AG08395 (cell line): ENCODE measurements at regions not wholly inside any gene's neighbourhood (a gene's known extent, or its start where the extent isn't known, plus 50 kb on each side); places are given as distances from the start of the nearest gene placed in this dataset.
A peak's percentile ranks its signal among the peaks of the same experiment; 100 is the strongest.
"Not testable (repeated sequence)": the region's sequence is repeated elsewhere in the genome, so short reads cannot be mapped to it uniquely, and the experiment has no call there.

ENCODE experiments used
- DNase-seq: peaks from one replicate; pipeline ENCODE4 v3.0.0; 2012; ENCODE audit warnings: mixed read lengths, low spot score

DNA sequence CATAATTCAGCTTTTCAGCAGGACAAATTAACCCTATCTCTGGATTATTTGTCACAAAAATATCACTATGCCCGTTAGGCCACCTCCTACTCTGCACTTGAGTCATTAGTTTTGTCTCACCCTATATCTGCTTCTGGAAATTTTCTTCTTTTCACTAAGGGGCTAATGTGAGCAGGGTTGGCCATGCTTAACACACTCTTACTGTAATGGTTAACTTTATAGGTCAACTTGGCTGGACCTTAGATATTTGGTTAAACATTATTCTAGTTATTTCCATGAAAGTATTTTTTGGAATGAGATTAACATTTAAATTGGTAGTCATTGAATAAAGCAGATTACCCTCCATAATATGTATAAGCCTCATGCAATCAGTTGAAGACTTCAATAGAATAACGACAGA is 394.6 kb upstream of the PTCHD4 start:
- DNase-seq: no peak

DNA sequence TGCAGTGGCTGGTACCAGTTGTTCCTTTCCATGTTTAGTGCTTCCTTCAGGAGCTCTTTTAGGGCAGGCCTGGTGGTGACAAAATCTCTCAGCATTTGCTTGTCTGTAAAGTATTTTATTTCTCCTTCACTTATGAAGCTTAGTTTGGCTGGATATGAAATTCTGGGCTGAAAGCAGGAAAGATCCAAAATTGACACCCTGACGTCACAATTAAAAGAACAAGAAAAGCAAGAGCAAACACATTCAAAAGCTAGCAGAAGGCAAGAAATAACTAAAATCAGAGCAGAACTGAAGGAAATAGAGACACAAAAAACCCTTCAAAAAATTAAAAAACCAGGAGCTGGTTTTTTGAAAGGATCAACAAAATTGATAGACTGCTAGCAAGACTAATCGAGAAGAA is 382.4 kb upstream of the PTCHD4 start:
- not testable (repeated sequence) for DNase-seq

DNA sequence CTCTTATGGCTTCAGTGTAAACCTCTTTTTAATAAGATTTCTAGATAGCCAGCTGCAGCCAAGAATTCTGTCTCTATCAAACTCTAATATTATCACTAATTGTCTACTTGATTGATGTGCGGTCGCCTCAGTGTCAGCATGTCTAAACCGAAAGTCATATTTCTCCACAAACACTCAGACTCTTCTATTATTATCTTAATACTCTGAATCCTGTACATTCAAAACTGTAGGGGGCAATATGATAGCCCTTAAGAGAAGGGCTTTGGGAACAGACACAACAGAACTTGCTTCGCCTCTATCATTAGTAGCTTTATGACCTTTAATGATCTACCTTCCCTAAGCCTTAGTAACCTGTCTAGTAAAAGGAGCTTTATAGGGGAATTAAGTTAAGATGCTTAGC is 379.7 kb upstream of the PTCHD4 start:
- DNase-seq: no peak

DNA sequence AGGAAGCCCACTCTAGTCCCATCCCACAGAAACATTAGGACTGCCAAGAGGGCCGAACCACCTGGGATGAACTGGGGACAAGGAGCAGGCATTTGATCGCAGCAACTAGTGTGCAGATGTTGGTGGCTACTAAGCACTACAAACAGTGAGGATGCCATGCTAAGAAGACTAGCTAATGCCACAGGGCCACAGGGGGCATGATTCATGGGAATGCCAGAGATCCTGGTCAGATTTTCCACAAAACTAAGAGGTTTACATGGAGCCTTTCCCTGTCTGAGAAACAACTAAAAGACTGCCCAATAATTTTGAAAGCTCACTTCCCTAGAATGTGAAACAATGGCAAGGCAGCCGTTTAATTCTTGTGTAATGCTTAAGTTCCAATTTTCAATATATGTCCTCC is 375.9 kb upstream of the PTCHD4 start:
- DNase-seq: no peak

DNA sequence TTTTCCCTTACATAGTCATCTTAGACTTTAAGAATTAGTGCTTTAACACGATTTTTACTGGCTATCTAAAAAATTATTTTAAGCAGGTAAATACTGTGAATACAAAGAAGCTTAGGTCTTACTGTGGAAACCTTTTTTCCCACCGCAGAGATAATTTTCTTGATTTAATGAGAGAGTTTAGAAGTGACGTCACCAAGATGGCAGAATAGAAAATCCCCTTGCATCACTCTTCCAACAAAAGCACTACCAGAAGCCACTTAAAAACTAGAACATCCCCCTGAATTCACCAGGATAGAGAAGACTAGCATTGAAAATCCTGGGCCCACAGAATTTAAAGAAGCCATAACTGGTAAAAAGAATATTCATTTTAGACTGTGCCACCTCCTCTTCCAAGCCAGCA is 375.4 kb upstream of the PTCHD4 start:
- DNase-seq: no peak

DNA sequence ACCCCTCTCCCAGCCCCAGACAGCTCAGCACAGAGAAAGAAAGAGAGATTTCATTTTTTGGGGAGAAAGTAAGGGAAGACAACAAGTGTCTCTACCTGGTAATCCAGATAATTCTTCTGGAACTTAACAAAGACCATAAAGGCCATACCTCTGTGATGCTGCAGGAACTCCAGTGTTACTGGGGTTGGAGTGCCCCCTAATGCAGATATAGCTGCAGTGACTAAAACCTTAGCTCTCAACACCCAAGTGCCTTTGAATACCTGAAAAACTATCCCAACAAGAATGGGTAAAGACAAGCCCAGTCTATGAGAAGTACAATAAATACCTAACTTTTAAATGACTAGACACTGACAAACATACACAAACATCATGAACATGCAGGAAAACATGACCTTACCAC is 365.3 kb upstream of the PTCHD4 start:
- DNase-seq: no peak

DNA sequence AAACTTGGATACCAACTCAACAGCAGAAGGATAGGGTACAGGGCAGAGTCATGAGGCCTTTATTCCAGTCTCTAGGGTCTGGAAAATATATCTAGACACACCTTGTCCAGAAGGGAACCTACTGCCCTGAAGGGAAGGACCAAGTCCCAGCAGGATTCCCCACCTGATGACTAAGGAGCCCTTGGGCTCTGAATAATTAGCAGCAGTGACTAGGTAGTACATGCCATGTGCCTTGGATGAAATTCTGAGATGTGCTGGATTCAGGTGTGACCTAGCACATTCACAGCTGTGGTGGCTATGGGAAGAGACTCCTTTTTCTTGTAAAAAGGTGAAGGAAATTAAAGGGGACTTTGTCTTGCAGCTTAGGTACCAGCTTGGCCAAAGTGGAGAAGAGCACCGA is 364.3 kb upstream of the PTCHD4 start:
- DNase-seq: no peak

DNA sequence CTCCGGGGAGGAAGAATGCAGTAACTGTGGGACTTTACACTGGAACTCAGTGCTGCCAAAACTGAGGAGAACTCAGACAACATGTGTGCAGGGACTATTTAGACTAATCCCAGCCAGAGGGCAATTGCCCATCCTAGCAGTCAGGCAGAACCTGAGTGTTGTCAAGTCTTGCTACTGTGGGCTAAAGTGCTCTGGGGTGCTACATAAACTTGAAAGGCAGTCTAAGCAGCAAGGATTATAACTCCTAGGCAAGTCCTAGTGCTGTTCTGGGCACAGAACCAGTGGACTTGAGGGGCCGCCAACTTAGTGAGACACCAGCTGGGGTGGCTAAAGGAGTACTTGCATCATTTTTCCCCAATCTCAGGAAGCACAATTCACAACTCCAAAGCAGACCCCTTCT is 363.8 kb upstream of the PTCHD4 start:
- DNase-seq: no peak

DNA sequence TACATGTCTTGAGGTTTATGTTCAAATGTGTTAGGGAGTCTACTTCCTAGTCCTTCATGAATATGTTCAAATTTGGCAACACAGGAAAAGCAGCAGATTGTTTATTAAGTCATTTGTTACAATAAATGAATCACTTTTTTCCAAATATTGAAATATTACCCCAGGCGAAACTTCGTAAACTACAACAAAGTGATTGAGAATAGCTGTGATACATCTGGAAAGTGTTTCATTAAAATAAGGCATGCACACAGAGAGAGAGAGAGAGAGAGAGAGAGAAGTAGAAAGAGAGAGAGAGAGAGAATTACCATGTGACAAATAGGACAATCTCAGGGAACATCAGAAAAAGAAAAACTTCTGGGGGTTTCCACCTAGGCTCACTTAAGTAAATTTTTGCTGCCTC is 363.1 kb upstream of the PTCHD4 start:
- DNase-seq: no peak

DNA sequence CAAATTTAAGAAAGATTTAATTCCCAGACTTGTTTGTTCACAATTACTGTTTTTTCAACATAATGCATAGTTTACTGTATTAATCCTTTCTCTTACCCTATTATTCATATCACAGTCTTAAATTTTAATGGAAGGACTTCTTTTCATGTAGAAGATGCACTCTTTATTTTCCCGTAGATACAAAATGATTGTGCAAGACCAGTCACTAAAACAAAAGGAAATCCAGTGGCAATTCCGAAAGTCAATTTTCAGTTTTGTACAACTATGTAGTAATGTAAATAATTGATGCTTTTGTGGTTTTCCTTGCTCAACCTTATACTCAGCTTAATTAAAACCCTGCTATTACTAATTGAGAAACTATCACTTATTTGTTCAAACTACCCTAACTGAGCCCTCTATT is 361.5 kb upstream of the PTCHD4 start:
- no peak for DNase-seq

DNA sequence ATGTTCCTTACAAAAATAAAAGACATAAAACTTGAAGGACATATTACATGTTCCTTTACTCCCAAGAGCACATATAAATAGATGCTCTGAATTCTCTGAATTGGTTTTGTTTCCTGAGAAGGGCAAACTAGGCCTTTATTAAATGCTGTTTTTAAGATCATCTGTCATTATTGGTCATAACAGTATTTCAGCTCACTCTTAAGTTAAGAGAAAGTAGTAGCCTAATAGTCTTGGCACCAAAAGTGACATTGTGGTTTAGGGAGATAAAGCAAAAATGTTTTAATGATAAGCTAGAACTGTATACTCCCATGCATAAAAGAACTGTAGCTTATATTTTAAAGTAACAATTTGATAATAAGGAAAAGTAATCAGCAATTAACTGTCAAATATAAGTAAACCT is 361.1 kb upstream of the PTCHD4 start:
- DNase-seq: no peak

DNA sequence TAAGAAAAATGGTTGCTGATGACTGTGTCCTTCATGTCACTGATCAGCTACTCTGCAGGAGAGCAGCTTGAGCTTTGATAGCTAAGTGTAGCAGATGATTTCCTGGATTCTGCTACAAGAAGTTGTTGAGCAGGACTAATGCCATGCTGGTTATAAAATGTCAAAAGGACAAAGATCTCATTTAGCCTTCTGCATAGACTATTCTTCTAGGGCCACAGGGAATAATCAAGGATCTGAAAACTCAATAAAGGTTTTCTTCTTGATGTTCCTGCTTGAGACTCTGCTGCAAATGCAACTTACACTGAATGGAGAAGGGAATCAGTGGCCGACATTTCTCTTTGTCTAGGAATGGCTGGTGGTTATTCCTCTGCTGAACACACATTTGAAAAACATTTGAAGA is 360.3 kb upstream of the PTCHD4 start:
- no peak for DNase-seq

DNA sequence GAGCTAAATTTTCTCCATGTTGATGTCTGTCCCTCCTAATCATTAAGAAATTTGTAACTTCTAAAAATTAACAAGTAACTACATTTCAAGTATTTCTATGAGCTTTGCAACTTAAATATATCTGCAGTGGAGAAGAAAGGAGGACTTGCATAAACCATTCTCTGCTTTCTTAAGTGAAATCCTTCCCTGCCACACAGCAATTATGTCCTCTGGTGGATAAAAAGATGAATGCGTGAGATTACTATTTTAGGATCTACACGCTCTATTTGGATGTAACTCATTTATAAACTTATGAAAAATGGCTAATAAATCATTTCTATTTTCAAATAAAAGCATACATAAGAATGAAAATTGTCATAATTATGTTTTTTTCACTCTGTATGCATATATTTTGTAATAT is 338.0 kb upstream of the PTCHD4 start:
- DNase-seq: no peak

DNA sequence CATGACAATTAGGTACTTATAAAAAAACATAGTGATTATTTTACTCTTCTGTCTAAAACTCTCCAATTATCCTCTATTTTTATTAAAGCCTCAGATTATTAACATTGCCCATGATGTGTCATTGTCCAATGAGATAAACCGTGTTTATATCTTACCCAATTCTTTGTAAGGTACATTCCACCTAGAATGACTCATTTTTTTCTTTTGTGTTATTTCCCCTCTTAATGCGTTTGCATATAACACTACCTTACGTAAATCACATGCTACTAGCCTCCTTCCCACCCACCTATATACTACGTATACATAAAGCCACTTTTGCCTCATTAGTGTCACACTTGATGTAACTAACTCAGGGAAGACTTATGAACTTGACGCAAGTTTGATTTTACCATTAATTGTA is 336.3 kb upstream of the PTCHD4 start:
- DNase-seq: no peak

DNA sequence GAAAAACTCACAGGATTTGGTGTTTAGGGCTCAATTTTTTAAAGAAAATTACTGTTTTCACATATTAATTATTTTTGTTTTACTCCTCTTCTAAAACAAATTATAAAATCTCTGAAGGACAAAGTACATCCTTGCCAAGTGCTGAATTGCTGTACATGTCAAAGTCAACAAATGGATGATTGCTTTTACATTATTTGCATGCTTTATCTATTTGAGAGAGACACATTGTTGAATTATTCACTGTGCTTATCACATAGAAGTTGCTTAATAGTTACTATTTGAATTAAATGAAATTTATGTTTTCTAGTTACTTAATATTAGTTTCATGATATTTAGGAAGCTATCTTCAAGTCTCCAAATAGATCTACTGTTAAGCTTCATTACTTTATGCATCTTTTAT is 318.6 kb upstream of the PTCHD4 start:
- no peak for DNase-seq

DNA sequence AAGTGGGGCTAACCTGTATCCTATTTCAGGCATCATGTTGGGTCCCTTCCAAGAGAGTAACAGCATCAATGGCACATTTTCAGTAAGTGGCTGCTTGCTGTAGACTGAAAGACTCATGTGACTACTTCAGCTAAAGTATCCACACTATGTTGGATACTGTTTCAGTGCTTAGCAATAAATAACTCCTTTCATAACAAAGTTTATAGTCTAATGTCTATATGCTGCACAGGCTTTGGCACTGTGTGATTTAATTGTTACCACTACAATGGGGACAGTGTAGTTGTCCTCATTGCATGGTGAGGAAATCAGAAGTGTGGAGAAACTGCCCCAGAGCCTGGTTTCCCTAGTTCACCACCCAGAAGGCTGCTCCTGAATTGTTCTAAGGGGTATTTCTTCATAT is 318.0 kb upstream of the PTCHD4 start:
- DNase-seq: no peak

DNA sequence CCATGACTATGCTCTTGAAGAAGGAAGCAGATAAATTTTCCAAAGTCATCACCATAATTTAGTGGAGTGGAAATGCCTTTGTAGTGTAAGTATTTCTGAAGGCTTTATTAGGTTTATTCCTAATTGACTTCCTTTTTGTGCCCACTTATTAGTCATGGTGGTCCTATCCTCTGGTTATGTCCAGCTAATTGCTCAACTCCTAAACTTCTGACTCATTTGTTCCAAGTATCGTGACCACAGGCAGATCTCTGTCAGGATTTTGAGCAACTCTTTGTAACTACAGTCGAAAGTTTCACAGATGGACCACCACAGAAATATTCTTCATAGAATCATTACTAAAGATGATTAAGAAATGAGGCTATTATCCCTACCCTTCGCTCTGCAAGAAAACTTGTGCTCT is 315.6 kb upstream of the PTCHD4 start:
- peak; percentile 7 for DNase-seq

DNA sequence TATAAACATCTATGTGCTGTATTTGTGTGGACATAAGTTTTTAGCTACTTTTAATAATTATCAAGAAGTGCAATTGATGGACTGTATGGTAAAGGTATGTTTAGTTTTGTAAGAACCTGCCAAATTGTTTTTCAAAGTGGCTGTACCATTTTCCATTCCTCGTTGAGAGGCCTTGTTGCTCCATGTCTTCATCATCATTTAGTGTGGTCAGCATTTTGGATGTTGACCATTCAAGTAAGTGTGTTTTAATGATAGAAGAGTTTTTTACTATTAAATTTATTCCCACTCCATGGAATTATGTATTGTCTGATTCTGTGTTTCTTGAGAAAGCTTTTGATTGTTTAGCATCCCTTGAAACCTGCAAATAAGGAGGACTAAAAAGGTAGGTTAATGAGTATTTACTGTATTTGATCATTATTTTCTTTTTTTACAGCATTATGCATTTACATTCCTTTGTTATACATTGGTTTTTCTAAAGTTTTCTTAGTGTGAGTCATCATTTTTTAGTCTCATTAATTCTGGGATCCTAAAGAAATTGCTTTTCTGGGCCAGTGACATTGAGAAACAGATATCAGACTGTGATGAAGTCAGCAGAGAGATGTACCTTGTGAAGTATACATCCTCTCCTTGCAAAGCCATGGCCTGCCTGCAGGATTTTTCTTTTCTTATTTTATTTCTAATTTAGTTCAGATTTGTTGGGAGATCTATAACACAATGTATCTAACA is 312.8 kb upstream of the PTCHD4 start:
- no peak for DNase-seq

DNA sequence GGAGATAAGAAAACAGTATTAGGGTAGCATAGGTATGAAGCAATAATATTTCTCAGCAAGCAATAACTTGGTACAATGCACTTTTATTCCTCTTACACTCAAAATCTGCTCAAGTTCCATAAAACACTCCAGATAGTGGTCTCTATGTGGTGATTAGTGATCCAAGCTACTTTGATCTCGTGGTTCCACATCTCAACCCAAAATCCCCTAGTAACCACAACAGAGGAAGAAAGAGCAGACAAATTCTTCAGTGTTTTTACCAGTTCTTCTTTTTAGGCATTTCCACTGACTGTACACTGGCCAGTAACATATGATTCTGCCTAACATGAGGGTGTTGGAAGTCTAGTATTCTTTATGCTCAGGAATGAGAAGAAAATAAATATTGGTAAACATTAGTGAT is 309.0 kb upstream of the PTCHD4 start:
- DNase-seq: no peak

DNA sequence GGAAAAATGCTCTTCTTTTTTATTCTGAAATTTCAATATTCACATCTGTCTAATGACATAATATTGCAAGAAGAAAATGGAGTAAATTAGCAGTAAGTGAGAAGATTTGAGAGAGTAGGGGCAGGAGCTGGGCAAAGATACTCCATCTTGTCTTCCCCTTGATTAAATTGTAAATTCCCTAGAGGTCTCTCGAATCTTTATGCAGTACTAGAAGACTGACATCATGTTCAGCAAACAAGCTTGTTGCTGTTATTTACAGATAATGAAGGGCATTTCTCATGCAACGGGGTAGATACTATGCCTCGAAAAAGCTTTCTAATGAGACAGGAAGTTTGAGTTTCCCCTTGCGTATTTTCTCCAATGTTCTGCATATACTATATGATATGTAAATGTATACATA is 306.9 kb upstream of the PTCHD4 start:
- DNase-seq: no peak

DNA sequence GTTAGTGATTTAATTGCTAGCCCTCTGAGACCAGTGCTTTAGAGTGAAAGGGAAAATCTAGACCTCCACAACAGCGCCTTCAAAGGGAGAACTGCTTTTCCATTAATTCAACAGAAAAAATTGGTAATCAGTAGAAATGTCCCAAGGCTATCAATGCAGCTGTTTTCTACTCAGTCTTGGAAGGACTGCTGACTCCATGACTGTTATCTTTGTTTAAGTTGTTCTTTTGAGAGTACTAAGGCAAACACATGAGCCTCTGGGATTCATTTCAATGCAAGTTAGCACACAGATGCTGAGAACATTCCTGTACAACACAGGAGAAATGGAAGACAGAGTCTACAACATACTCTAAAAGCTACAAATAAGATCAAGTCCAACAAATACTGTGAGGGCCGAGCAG is 301.7 kb upstream of the PTCHD4 start:
- DNase-seq: no peak

DNA sequence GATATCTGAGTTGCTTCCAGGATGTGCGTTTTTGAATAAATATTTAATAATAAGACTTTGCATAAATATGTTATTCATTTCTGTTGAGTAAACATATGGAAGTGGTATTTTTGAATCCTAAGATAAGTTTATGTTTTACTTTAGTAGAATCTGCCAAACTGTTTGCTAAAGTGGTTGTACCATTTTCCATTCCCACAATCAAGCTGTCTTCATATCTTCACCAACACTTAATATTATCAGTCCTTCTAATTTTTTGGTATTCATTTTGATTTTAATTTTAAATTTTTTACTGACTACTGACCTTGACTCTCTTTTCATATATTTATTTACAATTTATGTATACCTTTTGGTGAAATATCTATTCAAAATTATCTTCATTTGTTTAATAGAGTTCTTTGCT is 293.9 kb upstream of the PTCHD4 start:
- DNase-seq: no peak

DNA sequence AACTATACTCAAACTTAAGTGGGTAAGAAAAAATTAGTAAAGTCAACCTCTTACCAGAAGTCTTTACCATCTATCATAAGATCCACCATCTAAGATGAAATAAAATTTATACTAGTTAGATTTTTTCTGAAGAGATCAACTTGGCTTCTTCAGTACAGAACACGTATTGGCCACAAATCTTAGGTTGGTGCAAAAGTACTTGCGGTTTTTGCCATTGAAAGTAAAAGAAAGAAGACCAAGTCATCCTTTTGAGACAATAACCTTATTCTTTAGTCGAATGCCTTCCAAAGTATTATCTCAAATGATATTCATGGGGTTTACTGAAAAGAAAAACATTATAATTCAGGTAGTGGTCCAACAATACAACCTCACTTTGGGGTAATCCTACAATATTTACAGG is 292.6 kb upstream of the PTCHD4 start:
- no peak for DNase-seq

DNA sequence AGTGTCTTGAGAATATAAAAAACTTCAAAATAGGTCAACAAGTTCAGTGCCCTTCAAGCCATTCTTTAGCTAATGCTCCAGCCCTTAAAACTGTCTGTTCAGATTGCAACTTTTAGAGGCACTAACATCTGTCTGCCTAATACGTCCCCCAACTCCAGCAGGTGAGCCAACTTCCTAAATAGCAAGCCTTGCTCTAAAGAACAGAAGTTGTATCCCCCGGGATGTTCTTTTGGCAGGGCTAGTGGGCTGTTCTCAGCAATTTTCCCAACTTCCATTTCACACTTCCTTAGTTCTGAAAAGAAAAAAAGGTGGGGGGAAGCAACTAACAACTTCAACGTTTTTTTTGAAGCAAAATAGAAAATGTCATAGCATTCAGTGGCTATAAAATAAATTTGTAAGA is 290.0 kb upstream of the PTCHD4 start:
- DNase-seq: no peak

DNA sequence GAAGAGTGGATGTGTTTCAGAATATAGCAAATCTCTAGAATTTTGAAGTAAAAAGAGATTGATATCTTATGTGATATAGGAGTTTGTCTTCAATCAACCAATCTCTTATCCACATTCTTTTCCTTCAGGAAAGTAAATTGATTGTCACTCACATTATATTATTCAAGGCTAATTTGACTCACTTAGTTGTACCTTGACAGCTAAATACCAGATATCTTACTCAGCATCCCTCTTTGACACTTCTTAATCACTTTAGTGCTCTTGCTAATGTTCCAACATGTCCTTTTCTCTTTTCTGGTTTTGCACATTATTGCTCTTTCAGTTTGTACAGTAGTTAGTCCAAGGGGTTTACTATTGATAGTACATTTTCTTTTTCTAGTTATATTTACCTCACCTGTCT is 286.9 kb upstream of the PTCHD4 start:
- no peak for DNase-seq
